Esophagus (tissue), 2 donors: ENCODE measurements at regions not wholly inside any gene's neighbourhood (a gene's known extent, or its start where the extent isn't known, plus 50 kb on each side); places are given as distances from the start of the nearest gene placed in this dataset.

Experiments used
- H3K27ac ChIP-seq, 2 donors: one replicate each; pipeline ENCODE4 v1.5.1; 2013; ENCODE audit warnings: low read depth in 2 of 2, mild to moderate bottlenecking in 2 of 2, inconsistent platforms in 1 of 2, low read length in 1 of 2, moderate library complexity in 1 of 2
- H3K27me3 ChIP-seq, 2 donors: one replicate each; pipeline ENCODE4 v1.6.1; 2013; ENCODE audit warnings: low read length in 2 of 2, control low read depth in 1 of 2, mild to moderate bottlenecking in 1 of 2; ENCODE audit not compliant: insufficient read depth in 2 of 2, control insufficient read depth in 1 of 2
- H3K36me3 ChIP-seq, 2 donors: one replicate each; pipeline ENCODE4 v1.6.1; 2013; ENCODE audit warnings: low read length in 1 of 2; ENCODE audit not compliant: control insufficient read depth in 2 of 2, insufficient read depth in 2 of 2
- H3K4me1 ChIP-seq, 2 donors: one replicate each; pipeline ENCODE4 v1.6.1; 2013; ENCODE audit warnings: low read length in 1 of 2; ENCODE audit not compliant: control insufficient read depth in 2 of 2, insufficient read depth in 2 of 2
- H3K4me3 ChIP-seq, 2 donors: one replicate each; pipeline ENCODE4 v1.5.1; 2013; ENCODE audit warnings: low read length in 2 of 2, mild to moderate bottlenecking in 2 of 2, low read depth in 1 of 2, moderate library complexity in 1 of 2
- H3K9me3 ChIP-seq, 2 donors: one replicate each; pipeline ENCODE4 v1.6.1; 2013; ENCODE audit warnings: mild to moderate bottlenecking in 2 of 2, low read depth in 1 of 2, low read length in 1 of 2, moderate library complexity in 1 of 2; ENCODE audit not compliant: control insufficient read depth in 2 of 2, insufficient read depth in 1 of 2
- WGBS, 2 donors: extraction: QIAGEN DNeasy Blood & Tissue Kit; methylation state at CpG; one replicate each; pipeline ENCODE4 v1.1.7; 2013; 5-methylcytosine and 5-hydroxymethylcytosine counted together
- donor health status: healthy with polysubstance abuse.
- donor health status: Bipolar disorder and iron deficiency.

- Histone ChIP-seq H3K9me3 (no peaks in the 10 kb centered on the region), H3K27ac (no peak overlapping the region), H3K36me3 (no peaks in the 10 kb centered on the region), H3K4me3 (no peak overlapping the region), H3K27me3 (no peaks in the 10 kb centered on the region), H3K4me1 (no peaks in the 10 kb centered on the region)
- WGBS, 2 donors = 90 to 94% methylated on average over 3 of the region's 3 CpGs
These were observed 161.2 kb upstream of the OGFRL1 start for GRCh38 chr6:71127374-71127773.

DNA sequence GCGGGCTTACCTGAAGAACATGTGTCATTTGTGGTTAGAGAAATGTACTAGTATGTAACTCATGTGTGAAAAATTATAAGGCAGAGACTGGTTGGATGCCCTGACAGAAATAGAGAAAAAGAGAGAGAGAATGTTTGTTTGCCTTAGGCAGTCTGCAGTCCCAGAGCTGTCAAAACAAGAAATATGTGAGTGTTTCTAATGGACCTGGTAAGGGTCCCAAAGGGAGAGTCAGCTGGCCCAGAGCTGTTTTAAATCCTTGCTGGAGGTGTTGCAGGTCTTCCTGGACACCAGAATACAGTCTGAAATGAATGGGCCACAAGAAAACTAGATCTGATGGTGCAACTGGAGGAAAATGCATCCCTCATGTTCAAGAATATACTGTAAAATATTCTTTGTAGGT lies 158.3 kb upstream of the OGFRL1 start:
- no peak overlapping the region for H3K27ac ChIP-seq
- H3K9me3 ChIP-seq = no peaks in the 10 kb centered on the region
- 65 to 80% methylated on average over 1 of the region's 1 CpG for WGBS, 2 donors

DNA sequence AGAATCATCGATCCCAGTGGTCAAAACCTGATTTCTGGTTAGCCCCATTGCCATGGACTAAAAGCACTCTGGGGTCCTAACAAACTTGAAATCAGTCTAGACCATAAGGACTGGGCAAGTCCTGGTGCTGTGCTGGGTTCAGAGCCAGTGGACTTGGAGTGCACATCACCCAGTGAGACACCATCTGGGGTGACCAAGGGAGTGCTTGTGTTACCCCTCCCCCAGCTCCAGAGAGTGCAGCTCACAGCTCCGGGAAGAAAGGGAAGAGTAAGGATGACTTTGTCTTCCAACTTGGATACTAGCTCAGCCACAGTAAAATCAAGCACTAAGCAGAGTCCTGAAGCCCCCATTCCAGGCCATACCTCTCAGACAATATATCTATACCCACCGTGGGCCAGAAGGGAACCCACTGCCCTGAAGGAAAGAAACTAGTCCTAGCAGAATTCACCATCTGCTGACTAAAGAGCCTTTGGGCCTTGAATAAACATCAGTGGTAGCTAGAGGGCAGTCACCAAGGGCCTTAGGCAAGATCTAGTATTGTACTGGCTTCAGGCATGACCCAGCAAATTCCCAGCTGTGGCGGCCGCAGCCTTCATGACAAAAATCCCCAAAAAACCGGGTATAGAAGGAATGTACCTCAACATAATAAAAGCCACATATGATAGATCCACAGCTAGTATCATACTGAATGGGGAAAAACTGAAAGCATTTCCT lies 153.5 kb upstream of the OGFRL1 start:
- WGBS, 2 donors = 77% methylated on average over 6 of the region's 6 CpGs
- H3K27ac ChIP-seq = no peak overlapping the region
- peaks cover 0 to 2% of the 10 kb centered on the region in 2 donors for H3K9me3 ChIP-seq
- no peaks in the 10 kb centered on the region for H3K27me3 ChIP-seq
- no peak overlapping the region for H3K4me3 ChIP-seq
- H3K36me3 ChIP-seq = no peaks in the 10 kb centered on the region
- H3K4me1 ChIP-seq = no peaks in the 10 kb centered on the region

More for the DNA sequence above, 158.3 kb upstream of the OGFRL1 start:
- Histone ChIP-seq H3K27me3 (no peaks in the 10 kb centered on the region), H3K36me3 (no peaks in the 10 kb centered on the region), H3K4me1 (no peaks in the 10 kb centered on the region), H3K4me3 (no peak overlapping the region)

GRCh38 chr6:71137973-71138372 lies 150.6 kb upstream of the OGFRL1 start:
- Histone ChIP-seq H3K27me3 (no peaks in the 10 kb centered on the region), H3K4me3 (no peak overlapping the region), H3K27ac (no peak overlapping the region), H3K9me3 (peaks cover 0 to 2% of the 10 kb centered on the region in 2 donors), H3K36me3 (no peaks in the 10 kb centered on the region), H3K4me1 (no peaks in the 10 kb centered on the region)
- 67 to 76% methylated on average over 1 of the region's 1 CpG for WGBS, 2 donors

DNA sequence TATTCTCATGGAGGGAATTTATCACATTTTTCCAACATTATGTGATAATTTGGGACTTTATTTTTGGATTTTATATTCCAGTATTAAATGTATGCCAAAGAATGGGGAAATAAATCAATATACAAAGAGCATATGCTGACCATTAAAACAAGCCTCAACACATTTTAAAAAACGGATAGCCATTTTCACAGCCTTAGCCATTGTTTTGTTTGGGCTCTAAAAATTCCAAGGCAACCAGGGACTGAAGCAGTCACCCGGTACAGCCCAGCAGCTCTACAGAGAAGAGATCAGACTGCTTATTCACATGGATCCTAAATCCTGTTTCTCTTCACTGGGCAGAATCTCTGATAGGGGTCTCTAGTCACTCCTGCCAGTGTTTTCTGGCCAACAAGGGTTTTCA lies 150.2 kb upstream of the OGFRL1 start:
- H3K27ac ChIP-seq = no peak overlapping the region
- WGBS, 2 donors = 38 to 47% methylated on average over 2 of the region's 2 CpGs

GRCh38 chr6:71139249-71139648 lies 149.4 kb upstream of the OGFRL1 start:
- Histone ChIP-seq H3K27me3 (no peaks in the 10 kb centered on the region), H3K27ac (no peak overlapping the region), H3K9me3 (peaks cover 0 to 2% of the 10 kb centered on the region in 2 donors), H3K4me3 (no peak overlapping the region), H3K4me1 (no peaks in the 10 kb centered on the region), H3K36me3 (no peaks in the 10 kb centered on the region)
- WGBS, 2 donors = 65 to 68% methylated on average over 3 of the region's 3 CpGs

More for the DNA sequence above, 150.2 kb upstream of the OGFRL1 start:
- peaks cover 0 to 2% of the 10 kb centered on the region in 2 donors for H3K9me3 ChIP-seq
- H3K36me3 ChIP-seq = no peaks in the 10 kb centered on the region
- H3K27me3 ChIP-seq = no peaks in the 10 kb centered on the region
- H3K4me1 ChIP-seq = no peaks in the 10 kb centered on the region
- no peak overlapping the region for H3K4me3 ChIP-seq

DNA sequence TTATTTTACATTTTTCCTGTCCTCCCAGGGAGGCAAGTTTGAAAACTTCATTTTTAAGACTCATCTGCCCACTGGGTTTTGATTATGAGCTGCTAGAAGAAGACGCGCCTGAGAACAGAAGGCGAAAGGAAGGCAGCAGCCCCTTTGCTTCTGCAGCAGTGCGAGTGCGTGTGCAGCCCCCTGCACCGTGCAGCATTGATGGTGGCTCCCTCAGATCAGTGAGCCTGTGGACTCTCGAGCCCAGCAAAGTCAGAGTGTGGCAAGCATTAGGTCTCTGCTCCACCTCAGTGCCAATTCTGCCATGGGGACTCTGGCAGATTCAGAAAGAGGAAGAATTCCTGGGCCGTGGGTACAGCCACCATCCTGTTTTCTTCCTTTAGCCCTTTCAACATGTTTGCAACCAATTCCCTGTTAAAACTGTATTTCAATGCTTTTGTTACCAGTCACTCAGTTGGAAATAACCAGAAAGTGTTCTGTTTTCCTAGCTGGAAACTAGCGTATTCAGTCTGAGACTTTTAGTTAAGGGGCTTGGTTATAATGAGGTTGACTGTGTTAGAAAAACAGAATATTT lies 134.8 kb upstream of the OGFRL1 start:
- no peak overlapping the region for H3K4me3 ChIP-seq
- 86 to 87% methylated on average over 9 of the region's 9 CpGs for WGBS, 2 donors
- H3K36me3 ChIP-seq = no peaks in the 10 kb centered on the region
- H3K27ac ChIP-seq = no peak overlapping the region
- H3K4me1 ChIP-seq = no peaks in the 10 kb centered on the region
- no peaks in the 10 kb centered on the region for H3K27me3 ChIP-seq
- no peaks in the 10 kb centered on the region for H3K9me3 ChIP-seq

GRCh38 chr6:71157345-71157744 lies 131.3 kb upstream of the OGFRL1 start:
- Histone ChIP-seq H3K4me1 (no peaks in the 10 kb centered on the region), H3K27ac (no peak overlapping the region), H3K9me3 (no peaks in the 10 kb centered on the region), H3K27me3 (no peaks in the 10 kb centered on the region), H3K4me3 (no peak overlapping the region), H3K36me3 (no peaks in the 10 kb centered on the region)
- 70 to 75% methylated on average over 1 of the region's 1 CpG for WGBS, 2 donors

DNA sequence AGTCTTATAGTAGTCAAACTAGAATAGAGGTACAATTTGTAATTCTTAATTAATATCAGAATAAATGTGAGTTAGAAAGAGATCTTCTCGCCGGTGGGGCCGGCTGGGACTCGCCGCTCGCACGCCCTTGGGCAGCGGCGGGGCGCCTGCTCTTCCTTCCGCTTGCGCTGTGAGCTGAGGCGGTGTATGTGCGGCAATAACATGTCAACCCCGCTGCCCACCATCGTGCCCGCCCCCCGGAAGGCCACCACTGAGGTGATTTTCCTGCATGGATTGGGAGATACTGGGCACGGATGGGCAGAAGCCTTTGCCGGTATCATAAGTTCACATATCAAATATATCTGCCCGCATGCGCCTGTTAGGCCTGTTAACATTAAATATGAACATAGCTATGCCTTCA lies 123.7 kb upstream of the OGFRL1 start:
- WGBS, 2 donors = 91 to 93% methylated on average over 22 of the region's 22 CpGs
- Histone ChIP-seq H3K27ac (no peak overlapping the region), H3K4me3 (no peak overlapping the region), H3K9me3 (no peaks in the 10 kb centered on the region), H3K27me3 (no peaks in the 10 kb centered on the region), H3K4me1 (no peaks in the 10 kb centered on the region), H3K36me3 (no peaks in the 10 kb centered on the region)

DNA sequence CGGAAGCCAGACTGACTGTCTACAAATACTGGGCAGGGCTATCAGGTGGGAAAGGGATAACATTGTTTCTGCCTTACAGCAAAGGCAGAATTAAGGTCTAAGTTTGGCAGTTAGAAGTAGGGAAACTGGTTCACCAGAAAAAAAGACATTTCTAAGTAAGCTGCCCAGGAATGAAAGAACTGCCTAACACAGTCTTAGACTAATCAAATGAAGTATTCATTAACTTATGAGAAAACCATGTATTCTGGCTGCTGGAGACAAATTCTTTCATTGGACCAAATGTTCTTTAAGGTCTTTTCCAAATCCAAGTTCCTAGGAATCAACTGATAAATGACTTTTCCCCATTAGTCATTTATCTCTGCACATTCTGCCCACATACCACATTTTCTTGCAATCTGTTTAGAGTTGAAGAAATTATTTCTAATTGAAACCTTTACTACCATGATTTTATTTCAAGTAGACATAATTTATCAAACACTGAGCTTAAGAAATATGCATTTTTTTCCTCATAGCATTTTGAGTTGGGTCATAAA lies 120.3 kb upstream of the OGFRL1 start:
- H3K9me3 ChIP-seq = no peaks in the 10 kb centered on the region
- no peaks in the 10 kb centered on the region for H3K27me3 ChIP-seq
- no peak overlapping the region for H3K4me3 ChIP-seq
- H3K4me1 ChIP-seq = no peaks in the 10 kb centered on the region
- 49 to 62% methylated on average over 1 of the region's 1 CpG for WGBS, 2 donors
- no peak overlapping the region for H3K27ac ChIP-seq
- no peaks in the 10 kb centered on the region for H3K36me3 ChIP-seq
